GM19240 (cell line): ENCODE measurements at regions not wholly inside any gene's neighbourhood (a gene's known extent, or its start where the extent isn't known, plus 50 kb on each side); places are given as distances from the start of the nearest gene placed in this dataset.

Experiments used
- DNase-seq: peaks from one replicate; pipeline ENCODE4 v3.0.0; 2011; ENCODE audit warnings: low spot score; ENCODE audit not compliant: insufficient read length

DNA sequence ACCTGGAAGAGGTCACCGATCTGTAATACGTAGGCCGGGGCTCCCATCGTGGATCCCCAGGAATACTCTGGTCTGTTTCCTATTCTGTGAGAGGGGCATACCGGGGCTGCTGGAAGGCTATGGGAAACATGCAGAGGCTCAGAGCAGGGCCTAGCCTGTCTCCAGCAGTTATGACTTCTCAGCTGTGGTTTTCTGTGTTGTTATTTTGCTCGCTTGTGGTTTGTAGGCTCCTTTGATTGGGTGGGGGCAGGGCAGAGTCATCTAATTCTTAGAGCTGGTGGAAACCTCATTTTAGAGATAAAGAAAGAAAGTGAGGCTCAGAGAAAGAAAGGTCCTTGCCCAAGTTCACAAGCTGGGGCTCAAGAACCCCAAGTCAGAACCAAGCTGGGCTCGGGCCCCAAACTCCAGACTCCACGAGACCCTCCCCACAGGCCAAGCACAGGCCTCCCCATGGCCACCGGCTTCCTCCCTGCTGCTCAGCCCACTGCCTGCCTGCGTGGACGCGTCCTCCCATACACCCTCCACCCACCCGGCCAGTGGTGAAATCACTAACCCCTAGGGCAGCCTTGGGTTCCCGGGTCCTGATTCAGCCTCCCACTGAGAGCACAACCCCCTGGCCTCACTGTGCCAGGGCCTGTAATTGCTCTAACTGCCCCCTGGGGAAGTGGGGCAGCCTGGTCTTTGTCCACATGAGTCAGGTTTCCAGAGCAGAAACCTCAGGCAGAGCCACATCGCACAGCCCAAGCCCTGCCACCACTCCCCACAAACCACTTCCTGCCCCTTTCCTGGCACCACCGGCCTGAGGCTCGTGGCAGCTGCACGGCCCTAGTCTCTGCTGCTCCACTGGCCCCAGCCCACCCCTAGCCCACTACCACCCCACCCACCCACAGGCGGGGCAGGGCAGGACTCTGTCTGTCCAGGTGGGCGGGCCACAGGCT lies 270.8 kb downstream of the UACA start:
- DNase-seq, result no peak

DNA sequence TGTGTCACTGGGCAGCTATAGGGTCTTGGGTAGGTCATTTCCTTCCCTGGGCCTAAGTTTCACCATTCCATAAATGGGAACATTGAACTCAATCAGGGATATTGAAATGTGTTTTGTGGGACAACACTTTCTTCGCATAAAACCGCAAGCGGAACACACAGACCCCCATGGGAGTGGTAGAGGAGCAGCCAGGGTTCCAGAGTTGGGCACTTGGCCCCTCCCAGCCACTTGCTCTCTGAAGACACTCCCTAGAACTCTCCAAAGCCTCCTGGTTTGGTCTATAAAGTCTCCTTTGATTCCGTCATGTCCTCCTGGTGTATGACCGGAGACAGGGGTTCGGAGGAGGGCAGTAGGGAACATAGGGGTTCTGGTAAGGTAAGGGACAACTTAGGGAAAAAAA lies 271.7 kb downstream of the UACA start:
- no peak for DNase-seq

GRCh38 chr15:70491201-70491621 lies 272.1 kb downstream of the UACA start:
- DNase-seq, result no peak

DNA sequence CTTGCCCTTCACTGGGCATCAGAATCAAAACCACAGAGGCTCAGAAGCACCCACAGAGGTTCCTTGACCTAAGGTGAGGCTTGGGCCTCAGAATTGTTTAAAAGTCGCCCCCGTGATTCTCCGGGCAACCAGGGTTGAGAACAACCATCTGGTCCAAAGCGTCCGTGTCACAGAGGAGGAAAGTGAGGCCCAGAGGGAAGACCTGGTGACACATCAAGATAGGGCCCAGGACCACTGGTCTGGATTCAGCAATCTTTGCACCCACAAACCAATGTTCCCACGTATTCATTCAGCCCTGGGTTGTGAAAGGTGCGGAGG lies 272.6 kb downstream of the UACA start:
- no peak for DNase-seq

DNA sequence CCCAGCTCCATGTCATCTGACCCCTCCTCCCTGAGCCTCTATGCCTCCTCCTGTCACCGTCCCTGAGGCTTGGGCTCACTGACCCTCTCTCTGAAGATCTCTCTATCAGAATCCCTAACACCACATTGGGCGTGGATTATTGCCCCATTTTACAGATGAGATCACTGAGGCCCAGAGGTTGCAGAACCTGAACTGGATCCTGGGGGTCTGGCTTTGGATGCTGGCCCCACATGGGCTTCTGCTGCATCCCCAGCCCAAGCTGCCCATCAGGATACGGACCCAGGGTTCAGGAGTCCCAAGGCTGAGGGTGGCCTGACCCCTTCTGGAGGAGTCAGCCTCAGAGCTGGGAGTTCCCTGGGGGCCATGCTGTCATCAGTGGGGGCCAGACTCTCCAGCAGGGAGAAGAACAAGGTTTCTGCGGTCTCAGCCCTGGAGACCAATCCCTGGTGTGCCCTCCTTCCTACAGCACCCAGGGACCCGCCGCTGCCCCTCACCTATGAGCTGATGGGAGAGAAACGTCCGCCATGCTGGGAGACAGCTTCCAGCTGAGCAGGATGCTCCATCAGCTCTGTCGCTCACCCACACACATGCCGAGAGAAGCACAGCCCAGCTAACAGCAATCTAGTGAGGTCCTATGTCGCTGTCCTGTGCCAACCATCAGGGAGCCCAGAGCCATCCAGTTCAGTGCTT lies 273.1 kb downstream of the UACA start:
- DNase-seq, result no peak

DNA sequence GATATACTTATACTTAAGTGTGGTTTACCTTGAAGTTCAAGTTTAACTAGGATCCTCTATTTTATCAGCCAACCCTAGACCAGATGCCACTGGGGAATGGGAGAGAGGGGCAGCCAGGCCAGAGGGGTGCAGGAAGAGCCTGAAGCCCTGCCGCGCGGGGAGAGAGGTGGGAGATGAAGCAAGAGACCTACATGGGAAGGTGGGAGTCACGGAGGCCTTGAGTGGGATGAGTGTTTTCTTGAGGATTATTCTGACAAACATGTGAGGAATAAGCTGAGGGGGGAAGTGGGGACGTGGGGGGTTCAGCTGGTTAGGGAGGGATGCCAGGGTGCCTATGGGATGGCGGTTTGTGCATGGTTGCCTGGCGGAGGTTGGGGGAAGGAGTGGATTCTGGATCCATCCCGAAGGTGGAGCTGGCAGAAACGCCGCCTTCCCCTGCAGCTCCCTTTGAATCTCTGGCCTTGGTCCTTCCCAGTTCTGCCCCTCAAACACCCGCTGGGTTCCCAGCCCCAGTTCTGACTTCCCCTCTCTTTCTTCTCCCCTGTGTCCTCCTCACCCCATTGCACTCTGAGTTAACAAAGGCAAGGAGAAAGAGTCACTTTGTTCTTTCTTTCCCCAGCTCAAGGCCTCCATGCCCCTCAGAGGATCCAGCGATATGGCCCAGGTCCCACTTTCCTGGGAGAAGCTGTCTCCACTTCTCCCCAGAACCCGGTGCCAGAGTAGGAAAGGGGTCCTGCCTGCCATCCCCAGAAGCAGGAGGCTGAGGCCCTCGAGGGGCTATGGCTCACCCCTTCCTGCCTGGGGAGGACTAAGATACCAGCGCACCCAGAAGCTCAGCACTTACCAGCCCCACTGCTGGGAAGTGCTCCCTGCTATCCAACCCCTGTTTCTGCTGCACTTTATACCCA lies 274.2 kb downstream of the UACA start:
- DNase-seq, result no peak

DNA sequence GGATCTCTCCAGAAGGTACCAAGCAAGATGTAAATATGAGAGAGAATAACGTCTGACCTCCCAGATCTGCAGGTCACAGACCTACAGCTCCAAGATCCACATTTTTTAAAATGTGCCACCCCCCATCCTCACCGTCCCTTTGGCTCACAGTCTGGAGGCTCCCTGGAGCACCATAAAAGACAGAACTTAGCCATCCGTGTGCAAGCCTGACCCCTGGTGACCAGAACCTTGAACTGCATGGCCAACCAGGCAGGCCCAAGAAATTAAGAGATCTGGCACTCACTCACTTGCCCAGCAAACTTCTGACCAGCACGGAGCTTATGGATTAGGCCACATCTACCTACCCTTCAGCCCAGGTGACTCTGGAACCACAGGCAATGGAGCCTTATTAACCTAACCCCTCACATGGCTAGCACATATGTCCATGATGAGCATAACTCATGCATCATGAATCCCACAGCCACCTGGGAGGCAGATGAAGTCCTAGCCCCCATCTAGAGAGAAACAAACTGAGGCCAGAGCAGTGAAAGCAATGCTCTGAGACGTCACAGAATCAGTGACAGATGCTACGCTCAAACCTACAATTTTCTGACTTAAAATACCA lies 275.3 kb downstream of the UACA start:
- DNase-seq, result no peak

DNA sequence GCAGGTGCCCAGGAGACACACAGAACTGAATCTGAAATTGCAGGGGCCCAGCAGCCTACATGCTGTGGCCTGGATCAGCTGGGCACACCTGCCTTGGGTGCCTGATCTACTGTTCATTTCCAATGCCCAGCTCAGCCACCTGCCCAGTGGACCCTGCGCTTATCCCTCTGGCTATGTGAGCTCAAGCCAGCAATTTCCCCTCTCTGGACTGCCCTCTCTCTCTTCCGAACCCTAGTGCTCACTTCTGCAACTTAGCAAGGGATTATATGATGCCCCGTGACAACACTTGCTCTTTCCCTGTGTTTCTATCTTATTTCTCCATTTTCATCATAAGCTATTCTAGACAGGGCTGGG lies 276.0 kb downstream of the UACA start:
- no peak for DNase-seq

GRCh38 chr15:70486451-70487386 lies 276.6 kb downstream of the UACA start:
- peak; percentile 60 for DNase-seq

DNA sequence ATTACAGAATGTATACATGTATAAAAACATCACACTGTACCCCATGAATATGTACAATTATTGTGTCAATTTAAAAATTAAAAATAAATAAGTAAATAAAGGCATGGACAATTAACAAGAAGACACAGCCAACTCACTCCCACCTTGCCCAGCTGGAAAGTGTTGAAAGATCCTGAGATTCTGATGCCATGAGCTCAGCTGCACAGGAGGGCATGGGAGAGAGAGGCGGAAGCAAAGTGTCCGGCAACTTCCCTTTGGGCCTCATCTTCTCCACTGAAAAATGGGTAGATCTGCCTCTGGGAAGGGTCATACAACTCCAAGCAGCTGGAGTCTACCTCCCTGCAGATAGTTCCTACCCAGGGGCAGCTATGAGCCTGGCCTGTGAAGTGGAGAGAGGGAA lies 277.3 kb downstream of the UACA start:
- no peak for DNase-seq

DNA sequence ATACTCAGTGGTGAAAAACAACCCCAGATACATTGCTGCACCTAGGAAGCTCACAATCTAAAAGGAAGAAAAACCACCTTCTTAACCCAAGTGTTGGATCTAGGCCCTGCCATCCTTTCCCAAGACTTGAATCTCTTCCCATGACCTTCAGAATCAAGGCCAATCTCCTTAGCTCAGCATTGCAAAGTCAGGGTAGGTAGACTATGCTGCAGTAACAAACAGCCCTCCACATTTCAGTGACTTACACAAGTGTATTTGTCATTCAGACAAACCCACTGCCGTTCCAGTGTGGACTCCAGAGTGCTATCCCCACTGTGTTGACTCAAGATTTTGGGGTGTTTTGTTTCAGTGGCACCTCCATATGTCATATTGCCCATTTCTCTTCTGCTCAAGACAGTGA lies 278.4 kb downstream of the UACA start:
- no peak for DNase-seq

GRCh38 chr15:70483513-70483912 lies 279.8 kb downstream of the UACA start:
- no peak for DNase-seq

GRCh38 chr15:70480196-70480856 lies 283.0 kb downstream of the UACA start:
- no peak for DNase-seq

GRCh38 chr15:70479785-70480184 lies 283.6 kb downstream of the UACA start:
- no peak for DNase-seq

DNA sequence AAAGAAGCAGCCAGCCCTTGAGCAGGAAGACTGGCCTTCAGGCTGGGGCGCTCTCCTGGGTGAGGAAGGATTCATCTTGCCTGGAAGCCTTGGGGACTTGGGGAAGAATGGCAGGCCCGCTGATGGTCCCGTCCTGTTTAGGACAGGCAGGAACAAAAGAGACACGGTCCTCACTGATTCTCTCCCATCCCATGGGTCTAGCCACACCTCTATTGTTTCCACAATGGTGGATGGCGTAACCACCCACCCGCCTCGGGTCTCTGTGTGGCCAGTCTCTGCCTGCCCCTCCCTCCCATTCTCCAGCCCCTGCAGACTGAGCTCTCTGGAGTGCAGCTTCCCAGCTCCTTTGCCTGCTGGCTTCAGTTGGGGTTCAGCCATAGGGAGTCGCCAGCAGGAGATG lies 284.3 kb downstream of the UACA start:
- no peak for DNase-seq

DNA sequence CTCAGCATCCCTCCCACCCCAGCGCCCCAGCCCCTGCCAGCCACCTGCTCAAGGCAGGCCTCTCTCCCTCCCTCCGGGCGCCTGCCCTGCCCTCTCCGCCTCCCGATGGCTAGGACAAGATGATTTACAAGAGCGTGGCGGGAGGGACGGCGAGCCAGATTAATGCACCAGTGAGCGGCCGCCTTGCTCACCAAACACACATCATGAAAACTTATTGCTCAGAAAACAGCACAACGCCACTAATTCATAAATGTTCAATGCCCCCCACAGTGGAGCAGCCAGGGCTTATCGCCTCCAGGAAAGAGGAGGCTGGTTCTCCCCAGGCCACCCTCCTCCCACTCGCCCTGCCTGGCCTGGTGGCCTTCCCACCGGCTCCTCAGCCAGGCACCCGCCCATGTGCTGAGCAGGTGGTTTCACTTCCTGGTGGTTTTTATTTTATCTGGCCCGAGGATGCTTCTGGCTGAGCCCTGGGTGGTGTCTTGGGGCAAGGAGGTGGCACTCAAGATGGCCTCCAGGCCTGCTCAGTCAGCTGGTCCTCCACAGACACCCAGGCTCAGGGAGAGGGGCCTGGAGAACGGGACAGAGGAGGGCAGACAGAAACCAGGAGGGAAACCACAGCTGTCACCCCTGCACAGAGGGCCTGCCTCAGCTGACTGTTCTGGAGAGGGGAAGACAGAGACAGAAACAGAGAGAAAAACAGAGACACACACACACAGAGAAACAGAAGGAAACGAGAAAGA lies 284.9 kb downstream of the UACA start:
- DNase-seq, result no peak

DNA sequence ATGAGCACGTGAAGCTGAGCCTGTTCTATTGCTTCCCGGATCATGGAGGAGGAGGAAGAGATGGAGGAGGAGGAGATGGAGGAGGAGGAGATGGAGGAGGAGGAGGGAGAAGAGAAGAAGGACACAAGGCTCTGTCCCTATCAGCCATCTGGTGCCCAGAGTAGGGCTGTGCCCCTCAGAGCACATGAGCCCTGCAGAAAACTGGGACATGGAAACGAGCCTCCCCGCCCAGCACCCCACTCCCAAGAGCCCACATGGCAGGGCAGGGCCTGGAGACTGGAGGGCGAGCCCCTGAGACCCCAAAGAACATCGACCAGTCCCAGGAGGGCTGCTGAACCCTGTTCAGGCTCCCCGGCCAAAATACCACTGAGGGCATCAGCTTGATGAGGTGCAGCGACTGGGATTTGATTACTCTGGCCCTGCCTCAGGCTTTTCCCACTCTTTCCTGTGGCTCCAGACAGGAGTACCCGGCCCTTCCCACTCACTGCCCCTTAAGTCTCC lies 285.6 kb downstream of the UACA start:
- DNase-seq, result no peak

DNA sequence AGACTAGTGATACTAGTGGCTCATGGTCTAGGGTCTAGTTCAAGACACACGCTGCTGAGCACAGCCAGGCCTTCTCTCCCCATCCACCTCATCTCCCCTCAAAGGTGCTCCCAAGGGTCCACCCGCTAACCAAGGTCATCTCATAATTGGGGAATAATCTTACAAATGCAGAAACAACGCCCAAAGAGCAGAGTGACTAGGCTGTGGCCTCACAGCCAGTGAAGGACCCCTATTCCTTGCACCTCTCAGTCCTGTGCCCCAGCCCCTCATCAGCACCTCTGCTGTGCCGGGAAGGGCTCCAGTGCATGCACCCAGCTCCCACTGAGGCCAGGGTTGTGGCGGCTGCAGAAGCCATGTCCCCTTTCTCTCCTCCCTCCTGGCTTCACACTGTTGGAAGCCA lies 286.9 kb downstream of the UACA start:
- no peak for DNase-seq

- DNase-seq, result no peak
These were observed 287.4 kb downstream of the UACA start for GRCh38 chr15:70475921-70476320.
